HG02852 (cell line): ENCODE measurements at regions not wholly inside any gene's neighbourhood (a gene's known extent, or its start where the extent isn't known, plus 50 kb on each side); places are given as distances from the start of the nearest gene placed in this dataset.

Experiments
- ATAC-seq: cut with Tn5 transposase; IDR thresholded peaks from one replicate; pipeline ENCODE4 v1.9.1; 2021; ENCODE audit warnings: mild to moderate bottlenecking, moderate library complexity; ENCODE audit not compliant: unreplicated experiment

- no peak for ATAC-seq
Observed at GRCh38 chr5:8870959-8871355, 674.9 kb downstream of the SEMA5A start.

- ATAC-seq, result no peak
Observed at GRCh38 chr5:8871446-8871845, 674.4 kb downstream of the SEMA5A start.

- ATAC-seq, result no peak
Observed at GRCh38 chr5:8875722-8876121, 670.2 kb downstream of the SEMA5A start.

GRCh38 chr5:8879248-8879647 is 666.6 kb downstream of the SEMA5A start:
- ATAC-seq, result peak; percentile 89

- ATAC-seq, result no peak
Observed at GRCh38 chr5:8884029-8884428, 661.8 kb downstream of the SEMA5A start.

- ATAC-seq, result no peak
Observed at GRCh38 chr5:8892926-8893325, 652.9 kb downstream of the SEMA5A start.

GRCh38 chr5:8894031-8894430 is 651.8 kb downstream of the SEMA5A start:
- ATAC-seq, result no peak

- no peak for ATAC-seq
Observed at GRCh38 chr5:8895062-8895461, 650.8 kb downstream of the SEMA5A start.

- no peak for ATAC-seq
Observed at GRCh38 chr5:8895599-8895998, 650.3 kb downstream of the SEMA5A start.

- no peak for ATAC-seq
Observed at GRCh38 chr5:8897316-8897715, 648.6 kb downstream of the SEMA5A start.

- ATAC-seq, result no peak
Observed at GRCh38 chr5:8905021-8905420, 640.9 kb downstream of the SEMA5A start.

GRCh38 chr5:8906303-8906967 is 639.4 kb downstream of the SEMA5A start:
- no peak for ATAC-seq

GRCh38 chr5:8907168-8907868 is 638.6 kb downstream of the SEMA5A start:
- no peak for ATAC-seq

GRCh38 chr5:8908055-8908683 is 637.7 kb downstream of the SEMA5A start:
- ATAC-seq, result peak; percentile 64

- no peak for ATAC-seq
Observed at GRCh38 chr5:8912106-8912505, 633.8 kb downstream of the SEMA5A start.

- no peak for ATAC-seq
Observed at GRCh38 chr5:8913522-8913921, 632.4 kb downstream of the SEMA5A start.

GRCh38 chr5:8919096-8919495 is 626.8 kb downstream of the SEMA5A start:
- ATAC-seq, result no peak

- no peak for ATAC-seq
Observed at GRCh38 chr5:8923526-8923925, 622.3 kb downstream of the SEMA5A start.

GRCh38 chr5:8924054-8924793 is 621.7 kb downstream of the SEMA5A start:
- no peak for ATAC-seq

- no peak for ATAC-seq
Observed at GRCh38 chr5:8930021-8930420, 615.9 kb downstream of the SEMA5A start.

GRCh38 chr5:8934455-8934854 is 611.4 kb downstream of the SEMA5A start:
- ATAC-seq, result no peak
